ENCODE measurements at regions not wholly inside any gene's neighbourhood (a gene's known extent, or its start where the extent isn't known, plus 50 kb on each side); places are given as distances from the start of the nearest gene placed in this dataset.

DNA sequence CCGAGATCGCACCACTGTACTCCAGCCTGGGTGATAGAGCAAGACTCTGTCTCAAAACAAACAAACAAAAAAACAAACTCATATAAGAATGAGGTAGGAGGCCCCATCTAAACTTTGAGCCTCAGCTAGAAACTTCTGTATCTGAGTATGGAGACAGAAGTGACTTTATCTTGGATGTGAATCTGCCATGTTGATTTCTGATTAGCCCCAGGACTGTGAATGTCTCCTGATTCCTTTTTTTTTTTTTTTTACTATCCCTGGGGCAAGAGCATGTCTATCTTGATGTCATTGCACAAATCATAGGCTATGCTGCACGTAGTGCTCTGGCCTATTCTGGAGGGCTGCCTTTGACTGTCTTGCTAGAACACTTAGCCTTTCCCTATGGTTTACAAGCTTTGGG is 211.0 kb downstream of the PTPRU start:
- H3K27ac ChIP-seq, result no peak overlapping the region
- H3K4me2 ChIP-seq, result no peak overlapping the region
- no peaks in the 10 kb centered on the region for H3K36me3 ChIP-seq (ENCODE audit: insufficient read depth)
- peaks cover 7% of the 10 kb centered on the region; the same call in 1 of the 2 replicates for H3K27me3 ChIP-seq (ENCODE audit: insufficient read depth, low read depth)
- no peaks in the 10 kb centered on the region for H3K79me2 ChIP-seq (ENCODE audit: insufficient read depth, low read depth)
- no peaks in the 10 kb centered on the region for H4K20me1 ChIP-seq (ENCODE audit: insufficient read depth)
- no peak overlapping the region for H3K4me3 ChIP-seq (IDR thresholded peaks at IDR 0.05; ENCODE audit: insufficient read depth, low read depth, low read length)
- no peak overlapping the region for H2AFZ ChIP-seq (ENCODE audit: low read depth)
- TF ChIP-seq, protein P1, sequence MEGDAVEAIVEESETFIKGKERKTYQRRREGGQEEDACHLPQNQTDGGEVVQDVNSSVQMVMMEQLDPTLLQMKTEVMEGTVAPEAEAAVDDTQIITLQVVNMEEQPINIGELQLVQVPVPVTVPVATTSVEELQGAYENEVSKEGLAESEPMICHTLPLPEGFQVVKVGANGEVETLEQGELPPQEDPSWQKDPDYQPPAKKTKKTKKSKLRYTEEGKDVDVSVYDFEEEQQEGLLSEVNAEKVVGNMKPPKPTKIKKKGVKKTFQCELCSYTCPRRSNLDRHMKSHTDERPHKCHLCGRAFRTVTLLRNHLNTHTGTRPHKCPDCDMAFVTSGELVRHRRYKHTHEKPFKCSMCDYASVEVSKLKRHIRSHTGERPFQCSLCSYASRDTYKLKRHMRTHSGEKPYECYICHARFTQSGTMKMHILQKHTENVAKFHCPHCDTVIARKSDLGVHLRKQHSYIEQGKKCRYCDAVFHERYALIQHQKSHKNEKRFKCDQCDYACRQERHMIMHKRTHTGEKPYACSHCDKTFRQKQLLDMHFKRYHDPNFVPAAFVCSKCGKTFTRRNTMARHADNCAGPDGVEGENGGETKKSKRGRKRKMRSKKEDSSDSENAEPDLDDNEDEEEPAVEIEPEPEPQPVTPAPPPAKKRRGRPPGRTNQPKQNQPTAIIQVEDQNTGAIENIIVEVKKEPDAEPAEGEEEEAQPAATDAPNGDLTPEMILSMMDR (conservative IDR thresholded peaks at IDR 0.05; ENCODE audit: low read depth, low read length), result no peak
- no peak overlapping the region for H3K9ac ChIP-seq
- no peaks in the 10 kb centered on the region for H3K4me1 ChIP-seq (ENCODE audit: low read depth, poor library complexity, severe bottlenecking)

DNA sequence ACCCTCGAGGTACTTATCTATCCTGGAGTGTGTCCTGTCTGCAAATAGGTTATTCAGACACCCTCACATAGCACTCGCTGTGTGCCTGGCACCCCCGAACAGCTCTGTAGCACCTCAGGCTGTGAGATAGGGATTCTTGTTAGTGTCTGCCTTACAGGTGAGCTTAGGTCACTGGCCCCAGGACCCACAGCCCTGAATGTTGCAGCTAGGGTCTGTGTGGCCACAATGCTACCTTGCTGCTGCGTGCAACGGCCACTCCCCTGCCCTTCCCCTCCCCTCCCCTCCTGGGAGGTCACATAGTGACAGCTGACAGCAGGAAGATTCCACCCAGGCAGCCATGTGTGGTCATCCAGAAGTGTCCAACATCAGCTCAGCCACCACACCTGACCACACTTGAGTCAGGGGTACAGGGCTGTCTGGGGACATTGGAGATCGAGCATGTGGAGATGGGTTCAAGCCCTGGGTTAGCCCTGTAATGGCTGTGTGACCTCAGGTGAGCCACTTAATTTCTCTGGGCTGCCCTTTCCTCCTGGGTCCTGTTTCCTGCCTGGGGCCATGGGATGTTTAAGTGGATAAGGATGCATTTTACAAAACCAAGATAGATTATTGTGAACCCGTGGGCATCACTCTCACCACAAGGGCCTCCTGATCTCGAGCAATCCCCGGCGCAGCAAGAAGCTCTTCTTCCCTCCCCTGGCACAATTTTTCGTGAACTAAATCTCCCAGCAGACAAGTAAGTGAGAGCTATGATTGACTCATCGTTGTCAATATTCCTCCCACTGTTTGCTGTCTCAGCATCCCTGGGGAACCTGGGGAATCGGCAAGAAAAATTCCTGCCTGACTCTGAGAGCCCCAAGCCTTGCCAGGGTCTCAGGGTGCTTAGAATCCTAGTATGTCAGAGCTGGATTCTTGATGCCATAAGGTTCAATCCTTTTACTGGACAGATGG is 208.7 kb downstream of the PTPRU start:
- Histone ChIP-seq H3K4me1 (ENCODE audit: low read depth, poor library complexity, severe bottlenecking) (no peaks in the 10 kb centered on the region), H3K36me3 (ENCODE audit: insufficient read depth) (no peaks in the 10 kb centered on the region), H3K4me3 (IDR thresholded peaks at IDR 0.05; ENCODE audit: insufficient read depth, low read depth, low read length) (no peak overlapping the region), H3K27me3 (ENCODE audit: insufficient read depth, low read depth) (peaks cover 23% of the 10 kb centered on the region; the same call in 1 of the 2 replicates), H2AFZ (ENCODE audit: low read depth) (no peak overlapping the region), H3K4me2 (no peak overlapping the region), H3K27ac (no peak overlapping the region), H3K79me2 (ENCODE audit: insufficient read depth, low read depth) (no peaks in the 10 kb centered on the region), H4K20me1 (ENCODE audit: insufficient read depth) (no peaks in the 10 kb centered on the region), H3K9ac (no peak overlapping the region)
- TF ChIP-seq, protein P1 (conservative IDR thresholded peaks at IDR 0.05; ENCODE audit: low read depth, low read length), result no peak

DNA sequence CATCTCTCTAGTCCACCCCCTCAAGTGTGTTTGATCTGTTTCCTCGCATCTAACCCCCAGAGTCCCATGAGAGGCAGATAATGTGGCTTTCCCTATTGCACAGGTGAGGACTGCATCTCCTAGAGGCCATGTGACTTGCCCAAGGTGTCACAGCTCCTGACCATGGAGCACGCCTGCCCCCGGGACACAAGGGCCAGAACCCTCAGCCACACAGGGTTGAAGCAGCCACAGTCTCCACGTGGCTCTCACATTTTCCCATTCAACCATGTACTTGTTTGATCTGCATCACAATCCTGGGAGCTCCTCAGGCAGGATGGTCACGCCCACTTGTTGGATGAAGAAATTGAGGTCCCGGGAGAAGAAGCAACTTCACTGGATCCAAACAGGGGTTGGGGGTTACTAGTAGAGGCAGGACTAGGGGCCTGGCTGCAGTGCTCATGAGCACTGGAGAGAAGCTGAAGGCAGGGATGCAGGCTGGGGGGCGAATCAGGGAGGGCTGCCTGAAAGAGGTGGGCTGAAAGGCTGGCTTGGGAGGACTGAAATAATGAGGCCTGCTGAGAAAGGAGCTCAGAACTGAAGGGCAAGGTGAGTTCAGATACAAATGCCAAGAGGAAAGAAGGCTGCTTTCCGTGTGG is 207.9 kb downstream of the PTPRU start:
- Histone ChIP-seq H3K36me3 (ENCODE audit: insufficient read depth) (no peaks in the 10 kb centered on the region), H3K27me3 (ENCODE audit: insufficient read depth, low read depth) (peaks cover 28% of the 10 kb centered on the region; the same call in 1 of the 2 replicates), H3K4me3 (IDR thresholded peaks at IDR 0.05; ENCODE audit: insufficient read depth, low read depth, low read length) (no peak overlapping the region), H4K20me1 (ENCODE audit: insufficient read depth) (no peaks in the 10 kb centered on the region), H3K9ac (no peak overlapping the region), H2AFZ (ENCODE audit: low read depth) (no peak overlapping the region), H3K79me2 (ENCODE audit: insufficient read depth, low read depth) (no peaks in the 10 kb centered on the region), H3K4me1 (ENCODE audit: low read depth, poor library complexity, severe bottlenecking) (no peaks in the 10 kb centered on the region), H3K4me2 (no peak overlapping the region), H3K27ac (no peak overlapping the region)
- TF ChIP-seq, protein P1 (conservative IDR thresholded peaks at IDR 0.05; ENCODE audit: low read depth, low read length), result no peak

DNA sequence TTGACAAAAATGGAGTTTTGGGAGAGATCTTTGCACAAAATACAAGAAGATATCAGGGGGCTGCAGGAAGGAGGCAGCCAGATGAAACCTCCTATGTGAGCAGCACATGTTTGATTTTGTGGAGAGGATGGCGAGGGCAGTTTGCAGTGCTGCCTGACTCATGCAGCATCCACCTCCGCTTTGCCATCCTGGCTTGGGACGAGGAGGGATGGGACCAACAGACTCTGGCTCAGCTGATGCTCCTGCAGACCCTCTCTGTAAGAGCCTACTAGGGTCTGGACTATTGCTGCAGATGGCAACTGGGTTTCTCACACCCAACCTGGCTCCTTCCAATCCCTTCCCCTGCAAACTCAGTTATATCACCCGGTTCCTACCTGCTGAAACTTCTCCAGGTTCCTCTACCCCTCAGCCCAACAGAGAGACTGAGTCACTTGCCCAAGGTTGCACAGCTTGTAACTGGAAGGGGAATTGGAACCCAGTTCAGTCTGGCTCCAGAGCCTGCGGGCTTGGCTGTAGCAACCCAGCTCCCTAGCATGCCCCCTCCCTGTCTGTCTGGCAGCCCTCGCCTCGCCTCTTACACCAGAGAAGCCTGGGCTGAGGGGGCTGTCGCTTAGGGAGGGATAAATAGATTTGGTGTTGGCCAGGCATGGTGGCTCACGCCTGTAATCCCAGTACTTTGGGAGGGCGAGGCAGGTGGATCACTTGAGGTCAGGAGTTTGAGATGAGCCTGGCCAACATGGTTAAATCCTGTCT is 205.8 kb downstream of the PTPRU start:
- no peak overlapping the region for H2AFZ ChIP-seq (ENCODE audit: low read depth)
- H3K4me3 ChIP-seq (IDR thresholded peaks at IDR 0.05; ENCODE audit: insufficient read depth, low read depth, low read length), result no peak overlapping the region
- H3K4me2 ChIP-seq, result no peak overlapping the region
- no peaks in the 10 kb centered on the region for H3K79me2 ChIP-seq (ENCODE audit: insufficient read depth, low read depth)
- no peak overlapping the region for H3K9ac ChIP-seq
- TF ChIP-seq, protein P1 (conservative IDR thresholded peaks at IDR 0.05; ENCODE audit: low read depth, low read length), result no peak
- no peaks in the 10 kb centered on the region for H3K4me1 ChIP-seq (ENCODE audit: low read depth, poor library complexity, severe bottlenecking)
- no peak overlapping the region for H3K27ac ChIP-seq
- H3K36me3 ChIP-seq (ENCODE audit: insufficient read depth), result no peaks in the 10 kb centered on the region
- peaks cover 37% of the 10 kb centered on the region; the same call in 1 of the 2 replicates for H3K27me3 ChIP-seq (ENCODE audit: insufficient read depth, low read depth)
- H4K20me1 ChIP-seq (ENCODE audit: insufficient read depth), result no peaks in the 10 kb centered on the region

Data from KMS-11 (cell line).